ENCODE measurements at regions not wholly inside any gene's neighbourhood (a gene's known extent, or its start where the extent isn't known, plus 50 kb on each side); places are given as distances from the start of the nearest gene placed in this dataset.
"Not testable (repeated sequence)": the region's sequence is repeated elsewhere in the genome, so short reads cannot be mapped to it uniquely, and the experiment has no call there.

DNA sequence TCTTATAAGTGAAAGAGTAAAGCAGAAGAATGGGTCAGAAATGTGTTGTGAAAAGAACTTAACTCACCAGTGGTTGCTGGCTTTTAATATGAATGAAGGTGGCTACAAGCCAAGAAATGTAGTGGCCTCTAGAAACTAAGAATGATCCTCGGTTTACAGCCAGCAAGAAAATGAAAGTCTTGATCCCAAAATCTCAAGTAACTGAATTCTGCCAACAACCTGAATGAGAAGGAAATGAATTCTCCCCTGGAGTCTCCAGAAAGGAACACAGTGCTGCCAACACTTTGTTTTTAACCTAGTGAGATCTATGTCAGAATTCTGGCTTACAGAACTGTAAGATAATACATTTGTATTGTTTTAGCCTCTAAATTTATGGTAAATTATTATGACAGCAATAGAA is 193.0 kb downstream of the FZD1 start:
- DNase-seq (ENCODE audit: low read depth): no peak

DNA sequence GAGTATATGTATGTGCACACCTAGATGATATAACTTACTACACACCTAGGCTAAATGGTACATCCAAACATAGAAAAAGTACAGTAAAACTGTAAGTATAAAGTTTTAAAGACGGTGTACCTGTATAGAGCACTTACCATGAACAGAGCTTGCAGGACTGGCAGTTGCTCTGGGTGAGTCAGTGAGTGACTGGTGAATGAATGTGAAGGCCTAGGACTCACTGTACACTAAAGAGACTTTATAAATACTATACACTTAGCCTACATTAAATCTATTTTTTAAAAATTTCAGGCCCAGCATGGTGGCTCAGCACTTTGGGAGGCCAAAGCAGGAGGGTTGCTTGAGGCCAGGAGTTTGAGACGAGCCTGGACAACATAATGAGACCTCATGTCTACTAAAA is 195.3 kb downstream of the FZD1 start:
- no peak for DNase-seq (ENCODE audit: low read depth)

DNA sequence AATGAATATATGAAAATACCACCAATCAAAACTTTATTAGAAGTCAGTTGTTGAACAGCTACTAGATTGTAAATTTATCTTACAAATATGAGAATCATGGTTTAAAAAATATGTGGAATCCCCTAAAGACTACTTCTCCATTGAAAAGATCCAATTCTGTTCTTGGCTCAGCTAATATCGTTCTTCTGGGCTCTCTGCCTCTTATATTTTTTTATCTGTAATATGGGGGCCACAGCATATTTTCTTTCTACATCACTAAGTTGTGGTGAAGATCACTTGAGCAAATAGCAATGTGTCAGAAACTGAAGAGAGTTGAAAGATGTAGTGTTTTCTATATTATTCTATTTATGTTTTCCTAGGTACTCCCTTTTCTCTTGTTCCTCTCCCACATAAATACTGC is 198.1 kb downstream of the FZD1 start:
- no peak for DNase-seq (ENCODE audit: low read depth)

DNA sequence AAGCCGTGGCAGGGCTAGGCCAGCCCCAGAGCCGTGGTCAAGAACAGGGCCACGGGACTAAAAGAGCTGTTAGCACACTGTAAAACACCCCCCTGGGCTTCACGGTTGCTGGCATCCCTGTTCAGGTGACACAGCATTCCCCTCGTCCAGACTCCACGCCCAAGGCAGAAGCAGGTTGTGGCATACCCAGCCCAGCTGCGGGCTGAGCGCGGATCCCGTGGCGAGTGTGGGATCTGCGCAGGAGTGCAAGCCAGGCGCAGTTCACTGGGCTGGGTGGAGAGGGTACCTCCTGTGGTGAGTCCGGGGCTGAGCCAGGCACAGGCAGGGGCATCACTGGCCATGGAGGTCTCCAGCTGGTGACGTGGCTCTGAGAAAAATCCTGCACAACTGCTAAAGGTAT is 199.1 kb downstream of the FZD1 start:
- DNase-seq (ENCODE audit: low read depth): no peak

DNA sequence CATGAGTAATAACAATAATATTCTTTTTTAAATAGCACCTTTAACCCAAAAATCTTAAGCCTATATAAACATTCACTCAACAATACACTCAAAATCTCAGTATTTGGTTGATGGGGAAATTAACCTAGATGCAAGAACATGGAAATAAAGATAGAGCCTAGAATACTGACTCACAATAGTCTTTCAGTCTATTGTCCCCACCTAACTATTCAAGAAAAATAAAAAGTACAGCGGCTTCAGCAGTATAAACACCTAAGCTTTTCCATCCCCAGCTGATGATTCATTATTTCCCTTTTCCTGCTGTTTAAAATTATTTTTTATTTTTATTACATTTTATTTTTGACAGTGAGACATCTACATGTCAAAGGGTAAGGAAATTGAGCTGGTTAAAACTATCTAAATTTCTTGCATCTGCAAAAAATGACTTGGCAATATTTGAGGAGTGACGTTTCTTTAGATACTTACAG is 201.4 kb downstream of the FZD1 start:
- no peak for DNase-seq (ENCODE audit: low read depth)

DNA sequence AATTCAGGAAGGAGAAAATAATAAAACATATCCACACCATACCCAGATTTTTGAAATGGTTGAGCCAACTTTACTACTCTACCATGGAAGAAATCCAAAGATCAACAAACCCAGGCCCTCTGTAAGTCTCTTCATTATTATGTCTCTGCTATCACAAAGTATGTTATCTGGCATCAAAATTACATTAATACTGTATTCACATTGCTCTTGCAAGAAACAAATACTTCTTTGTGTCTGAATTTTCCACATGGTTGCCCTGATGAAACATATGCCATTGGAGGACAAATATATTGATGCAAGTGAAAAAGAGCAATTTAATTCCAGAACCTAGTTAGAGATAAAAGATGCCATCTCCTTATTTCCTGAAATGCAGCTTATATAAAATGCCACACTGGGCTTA is 204.0 kb downstream of the FZD1 start:
- no peak for DNase-seq (ENCODE audit: low read depth)

DNA sequence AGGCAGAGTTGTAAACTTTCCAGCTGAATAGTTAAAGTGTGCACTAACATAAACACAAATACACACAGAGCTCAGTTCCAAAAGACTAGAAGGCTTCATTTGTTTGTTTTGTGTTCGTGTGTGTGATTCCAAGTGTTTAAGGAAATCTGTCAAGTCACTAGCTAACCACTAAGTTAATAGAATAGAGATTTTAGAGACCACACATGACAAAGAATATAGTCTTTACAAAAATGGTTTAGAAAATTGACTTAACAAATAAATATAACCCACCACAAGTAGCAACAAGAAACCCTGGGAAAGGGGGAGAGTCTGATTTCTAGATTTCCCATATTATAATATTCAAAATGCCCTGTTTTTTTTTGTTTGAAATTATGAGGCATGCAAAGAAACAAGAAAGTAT is 209.4 kb downstream of the FZD1 start:
- no peak for DNase-seq (ENCODE audit: low read depth)

DNA sequence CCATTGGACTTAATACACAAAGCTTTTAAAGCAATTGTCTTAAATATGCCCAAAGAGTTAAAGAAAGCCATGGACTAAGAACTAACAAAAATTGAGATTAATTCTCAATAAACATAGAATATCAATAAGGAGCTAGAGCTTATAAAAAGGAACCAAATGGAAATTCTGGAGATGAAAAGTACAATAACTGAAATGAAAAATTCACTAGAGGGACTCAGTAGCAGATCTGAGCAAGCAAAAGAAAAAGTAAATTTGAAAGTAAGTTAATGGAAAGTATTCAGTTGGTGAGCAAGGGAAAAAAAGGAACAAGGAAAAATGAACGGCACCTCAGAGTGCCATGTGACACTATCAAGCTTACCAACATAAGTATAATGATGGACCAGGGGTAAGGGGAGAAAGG is 209.8 kb downstream of the FZD1 start:
- no peak for DNase-seq (ENCODE audit: low read depth)

DNA sequence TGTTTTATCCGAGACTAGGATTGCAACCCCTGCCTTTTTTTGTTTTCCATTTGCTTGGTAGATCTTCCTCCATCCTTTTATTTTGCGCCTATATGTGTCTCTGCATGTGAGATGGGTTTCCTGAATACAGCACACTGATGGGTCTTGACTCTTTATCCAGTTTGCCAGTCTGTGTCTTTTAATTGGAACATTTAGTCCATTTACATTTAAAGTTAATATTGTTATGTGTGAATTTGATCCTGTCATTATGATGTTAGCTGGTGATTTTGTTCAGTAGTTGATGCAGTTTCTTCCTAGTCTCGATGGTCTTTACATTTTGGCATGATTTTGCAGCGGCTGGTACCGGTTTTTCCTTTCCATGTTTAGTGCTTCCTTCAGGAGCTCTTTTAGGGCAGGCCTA is 216.2 kb downstream of the FZD1 start:
- DNase-seq (ENCODE audit: low read depth): not testable (repeated sequence)

DNA sequence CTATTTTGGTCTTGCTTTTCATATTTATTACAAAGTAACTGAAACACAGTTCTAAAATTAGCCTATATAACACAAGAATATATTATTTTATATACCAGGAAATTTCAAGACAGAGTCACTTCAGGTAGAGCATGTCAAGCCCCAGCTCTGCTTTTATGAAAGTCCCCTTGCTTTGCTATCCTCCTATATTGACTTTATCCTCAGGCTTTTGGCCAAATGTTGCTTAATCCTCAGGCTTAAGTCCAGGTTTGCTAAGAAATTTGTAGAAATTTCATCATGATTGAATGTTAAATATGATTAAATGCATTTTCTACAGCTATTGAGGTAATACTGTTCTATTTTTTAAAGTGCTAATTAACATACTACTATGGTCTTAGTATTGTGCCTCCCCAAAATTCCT is 227.6 kb downstream of the FZD1 start:
- DNase-seq (ENCODE audit: low read depth): no peak

DNA sequence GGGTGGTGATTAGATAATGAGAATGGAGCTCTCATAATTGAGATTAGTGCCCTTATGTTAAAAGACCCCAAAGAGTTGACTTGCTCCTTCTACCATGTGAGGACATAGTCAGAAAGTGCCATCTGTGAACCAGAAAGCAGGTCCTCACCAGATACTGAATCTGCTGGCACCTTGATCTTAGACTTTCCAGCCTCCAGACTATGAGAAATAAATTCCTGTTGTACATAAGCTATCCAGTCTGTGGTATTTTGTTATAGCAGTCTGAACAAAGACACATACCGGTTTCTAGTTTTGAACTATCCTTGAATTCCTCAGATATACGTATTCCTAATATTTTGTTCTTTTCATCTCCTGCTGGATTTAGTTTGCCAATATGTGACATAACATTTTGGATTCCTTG is 228.1 kb downstream of the FZD1 start:
- DNase-seq (ENCODE audit: low read depth): no peak

DNA sequence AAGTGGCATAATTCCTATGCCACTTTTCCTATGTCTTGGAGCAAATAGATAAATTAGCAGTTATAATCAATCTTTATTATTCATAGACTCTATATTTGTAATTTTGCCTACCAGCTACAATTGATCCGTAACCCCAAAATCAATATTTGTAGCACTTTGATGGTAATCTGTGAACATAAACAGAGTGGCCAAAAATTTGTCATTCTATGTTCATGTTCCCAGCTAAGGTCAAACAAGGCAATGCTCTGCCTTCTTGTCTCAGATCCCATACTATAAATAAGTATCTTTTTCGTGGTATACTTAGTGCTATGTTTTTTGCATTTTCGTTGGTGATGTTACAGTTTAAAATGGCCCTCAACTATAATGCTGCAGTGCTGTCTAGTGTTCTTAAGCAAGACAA is 228.5 kb downstream of the FZD1 start:
- no peak for DNase-seq (ENCODE audit: low read depth)

DNA sequence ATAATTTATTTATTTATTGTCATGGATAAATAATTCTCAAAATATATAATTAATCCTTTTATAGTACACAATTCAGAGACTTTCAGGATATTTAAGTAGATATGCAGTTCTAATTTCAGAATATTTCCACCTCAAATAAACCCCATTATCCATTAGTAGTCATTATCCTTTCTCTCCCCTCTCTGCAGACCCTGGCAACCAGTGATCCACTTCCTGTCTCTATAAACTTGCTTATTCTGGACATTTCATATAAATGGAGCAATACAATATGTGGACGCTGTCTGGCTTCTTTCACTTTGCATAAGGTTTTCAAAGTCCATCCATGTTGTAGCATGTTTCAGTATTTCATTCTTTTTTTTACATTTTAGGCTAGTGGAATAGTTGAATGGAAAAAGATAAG is 230.2 kb downstream of the FZD1 start:
- DNase-seq (ENCODE audit: low read depth): no peak

DNA sequence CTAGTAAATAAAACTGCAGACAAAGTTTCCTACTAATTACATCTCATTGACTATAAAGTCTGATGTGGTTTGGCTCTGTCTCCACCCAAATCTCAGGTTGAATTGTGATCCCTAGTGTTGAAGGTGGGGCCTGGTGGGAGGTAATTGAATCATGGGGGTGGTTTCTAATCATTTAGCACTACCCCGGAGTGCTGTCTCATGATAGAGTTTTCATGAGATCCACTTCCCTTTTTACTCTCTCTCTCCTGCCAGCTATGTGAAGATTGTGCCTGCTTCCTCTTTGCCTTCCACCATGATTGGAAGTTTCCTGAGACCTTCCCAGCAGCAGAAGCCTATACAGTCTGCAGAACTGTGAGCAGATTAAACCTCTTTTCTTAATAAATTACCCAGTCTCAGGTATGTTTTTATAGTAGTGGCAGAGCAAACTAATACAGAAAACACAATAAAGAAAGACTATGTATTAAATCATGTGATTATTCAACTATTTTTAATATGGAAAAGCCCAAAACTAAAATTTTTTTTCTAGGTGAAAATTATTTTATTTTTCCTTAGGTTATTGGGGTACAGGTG is 232.1 kb downstream of the FZD1 start:
- no peak for DNase-seq (ENCODE audit: low read depth)

DNA sequence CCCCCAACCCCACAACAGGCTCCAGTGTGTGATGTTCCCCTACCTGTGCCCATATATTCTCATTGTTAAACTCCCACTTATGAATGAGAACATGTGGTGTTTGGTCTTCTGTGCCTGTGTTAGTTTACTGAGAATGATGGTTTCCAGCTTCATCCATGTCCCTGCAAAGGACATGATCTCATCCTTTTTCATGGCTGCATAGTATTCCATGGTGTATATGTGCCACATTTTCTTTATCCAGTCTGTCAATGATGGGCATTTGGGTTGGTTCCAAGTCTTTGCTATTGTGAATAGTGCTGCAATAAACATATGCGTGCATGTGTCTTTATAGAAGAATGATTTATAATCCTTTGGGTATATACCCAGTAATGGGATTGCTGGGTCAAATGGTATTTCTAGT is 233.0 kb downstream of the FZD1 start:
- DNase-seq (ENCODE audit: low read depth): not testable (repeated sequence)

DNA sequence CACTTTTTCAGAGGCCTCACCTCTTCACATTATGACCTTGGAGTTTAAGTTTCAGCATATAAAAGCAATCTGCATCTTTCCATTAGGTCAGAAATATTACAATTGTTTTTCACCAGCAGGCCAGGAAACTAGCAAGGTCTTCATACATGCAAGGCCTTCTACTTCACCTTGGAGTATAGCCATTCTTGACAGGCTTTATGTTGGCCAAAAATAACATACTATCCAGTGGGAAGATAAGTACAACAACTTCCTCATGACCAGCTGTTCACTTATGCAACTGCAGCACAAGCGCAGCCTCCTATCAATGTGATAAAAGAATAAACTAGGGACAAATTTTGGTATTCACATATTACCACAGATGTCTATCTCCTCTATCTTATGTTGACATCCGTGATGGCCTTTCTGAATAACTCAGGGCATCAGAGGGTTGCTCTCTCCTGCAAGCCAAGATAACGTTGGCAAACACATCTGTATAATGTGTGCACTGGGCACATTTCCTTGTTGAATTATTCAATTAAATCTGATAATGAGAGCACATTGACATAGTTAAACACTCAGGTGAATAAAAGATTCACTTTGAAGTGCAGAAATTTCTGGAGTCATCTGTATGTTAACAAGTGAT is 239.8 kb downstream of the FZD1 start:
- DNase-seq (ENCODE audit: low read depth): no peak

DNA sequence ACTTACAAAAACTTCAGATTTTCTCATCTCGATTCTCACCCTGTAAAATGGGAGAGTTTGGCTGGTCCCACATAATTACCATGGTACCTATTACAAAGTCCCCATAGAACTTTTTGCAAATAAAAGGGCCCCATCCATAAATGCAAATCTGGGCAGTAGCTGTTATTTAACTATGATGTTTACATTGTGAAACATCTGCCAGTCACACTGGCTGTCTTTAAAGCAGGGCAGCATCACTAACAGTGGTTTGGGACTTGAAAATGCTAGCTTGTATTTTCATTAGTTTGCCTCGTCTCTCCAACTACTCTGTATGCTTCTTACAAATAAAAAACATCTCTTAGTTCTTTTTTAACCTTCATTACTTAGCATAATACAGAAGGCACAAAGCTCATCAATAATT is 240.7 kb downstream of the FZD1 start:
- no peak for DNase-seq (ENCODE audit: low read depth)

DNA sequence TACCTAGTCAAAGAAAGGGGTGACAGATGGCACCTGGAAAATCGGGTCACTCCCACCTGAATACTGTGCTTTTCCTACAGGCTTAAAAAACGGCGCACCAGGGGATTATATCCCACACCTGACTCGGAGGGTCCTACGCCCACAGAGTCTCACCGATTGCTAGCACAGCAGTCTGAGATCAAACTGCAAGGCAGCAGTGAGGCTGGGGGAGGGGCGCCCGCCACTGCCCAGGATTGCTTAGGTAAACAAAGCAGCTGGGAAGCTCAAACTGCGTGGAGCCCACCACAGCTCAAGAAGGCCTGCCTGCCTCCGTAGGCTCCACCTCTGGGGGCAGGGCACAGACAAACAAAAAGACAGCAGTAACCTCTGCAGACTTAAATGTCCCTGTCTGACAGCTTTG is 242.7 kb downstream of the FZD1 start:
- not testable (repeated sequence) for DNase-seq (ENCODE audit: low read depth)

DNA sequence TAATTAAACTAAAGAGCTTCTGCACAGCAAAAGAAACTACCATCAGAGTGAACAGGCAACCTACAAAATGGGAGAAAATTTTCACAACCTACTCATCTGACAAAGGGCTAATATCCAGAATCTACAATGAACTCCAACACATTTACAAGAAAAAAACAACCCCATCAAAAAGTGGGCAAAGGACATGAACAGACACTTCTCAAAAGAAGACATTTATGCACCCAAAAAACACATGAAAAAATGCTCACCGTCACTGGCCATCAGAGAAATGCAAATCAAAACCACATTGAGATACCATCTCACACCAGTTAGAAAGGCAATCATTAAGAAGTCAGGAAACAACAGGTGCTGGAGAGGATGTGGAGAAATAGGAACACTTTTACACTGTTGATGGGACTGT is 247.6 kb downstream of the FZD1 start:
- DNase-seq (ENCODE audit: low read depth): not testable (repeated sequence)

DNA sequence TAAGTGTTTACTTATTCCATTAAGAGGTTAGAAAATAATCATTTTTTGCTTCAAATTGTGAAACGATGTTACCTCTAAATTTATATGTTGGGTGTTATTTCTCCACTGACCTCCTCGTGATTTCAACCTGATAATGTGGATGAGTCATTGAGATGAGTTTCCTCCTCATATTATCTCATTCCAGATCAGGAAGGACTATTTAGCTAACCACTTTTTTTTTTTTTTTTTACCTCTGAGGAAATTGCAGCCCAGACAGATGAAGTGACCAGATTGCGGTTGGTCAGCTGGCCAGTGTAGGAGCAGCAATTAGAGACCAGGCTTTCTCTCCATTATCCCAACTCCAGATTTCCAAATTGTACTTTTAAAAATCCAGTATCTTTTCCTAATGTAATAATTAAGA is 248.7 kb downstream of the FZD1 start:
- DNase-seq (ENCODE audit: low read depth): peak; percentile 3

DNA sequence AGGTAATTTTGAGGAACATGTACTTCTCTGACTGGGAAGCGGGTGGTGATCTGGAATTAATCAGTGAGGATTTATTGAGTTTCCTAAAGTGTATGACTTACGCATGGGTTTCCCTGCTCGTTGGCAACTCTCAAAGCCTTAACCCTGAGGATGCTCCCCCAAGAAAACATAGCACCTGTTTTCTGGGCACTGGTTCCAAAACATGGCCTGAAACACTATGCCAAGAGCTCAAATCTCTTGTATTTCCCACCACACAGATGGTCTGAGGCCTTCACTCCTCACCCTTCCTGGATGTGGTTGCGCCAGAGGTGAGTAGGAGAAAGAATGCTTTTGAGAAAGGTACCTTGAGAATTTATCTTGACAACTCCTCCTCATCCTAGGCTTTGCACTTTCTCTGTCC is 250.4 kb downstream of the FZD1 start:
- no peak for DNase-seq (ENCODE audit: low read depth)

DNA sequence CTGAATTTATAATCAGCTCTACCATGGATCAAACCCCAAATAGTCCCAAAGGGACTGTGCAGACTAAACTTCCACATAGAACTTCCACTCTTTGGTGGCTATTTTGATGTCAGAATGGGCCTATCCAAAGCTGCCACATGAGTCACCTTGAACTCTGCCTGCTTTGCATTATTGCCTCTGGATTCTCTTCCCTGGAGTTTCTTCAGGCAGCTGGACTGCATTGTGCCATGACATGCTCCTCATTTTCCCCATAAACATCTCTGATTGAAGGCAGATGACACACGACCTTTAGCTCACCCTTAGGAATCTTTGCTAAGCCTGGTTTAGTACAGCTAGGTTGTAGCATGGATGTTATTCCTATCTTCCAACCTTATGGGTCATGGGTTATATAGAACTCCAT is 251.7 kb downstream of the FZD1 start:
- DNase-seq (ENCODE audit: low read depth): no peak

DNA sequence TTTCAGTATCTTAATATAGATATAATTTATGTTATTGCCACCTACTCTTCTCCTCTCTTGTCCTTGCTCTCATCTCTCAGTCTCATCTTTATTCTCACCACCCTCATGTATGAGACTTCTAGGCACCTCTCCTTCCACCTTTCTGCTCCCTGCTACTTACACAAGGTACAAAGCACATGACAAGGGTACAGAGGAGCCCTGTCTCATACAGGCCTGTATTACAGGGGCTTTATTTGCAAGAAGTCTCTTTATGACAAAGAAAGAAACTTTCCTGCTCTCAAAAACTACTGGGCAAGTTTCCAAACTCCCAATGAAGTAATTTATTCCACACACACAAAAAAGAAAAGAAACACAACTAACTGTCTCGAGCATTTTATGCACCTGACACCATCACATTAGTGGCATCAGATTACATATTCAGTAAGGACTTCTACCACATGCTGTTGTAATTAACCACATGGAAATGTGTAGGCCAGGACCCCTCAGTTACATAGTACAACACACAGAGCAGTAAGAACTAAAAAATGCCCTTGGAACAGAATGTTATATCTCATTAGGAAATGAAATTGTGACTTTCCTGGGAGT is 253.1 kb downstream of the FZD1 start:
- DNase-seq (ENCODE audit: low read depth): no peak

DNA sequence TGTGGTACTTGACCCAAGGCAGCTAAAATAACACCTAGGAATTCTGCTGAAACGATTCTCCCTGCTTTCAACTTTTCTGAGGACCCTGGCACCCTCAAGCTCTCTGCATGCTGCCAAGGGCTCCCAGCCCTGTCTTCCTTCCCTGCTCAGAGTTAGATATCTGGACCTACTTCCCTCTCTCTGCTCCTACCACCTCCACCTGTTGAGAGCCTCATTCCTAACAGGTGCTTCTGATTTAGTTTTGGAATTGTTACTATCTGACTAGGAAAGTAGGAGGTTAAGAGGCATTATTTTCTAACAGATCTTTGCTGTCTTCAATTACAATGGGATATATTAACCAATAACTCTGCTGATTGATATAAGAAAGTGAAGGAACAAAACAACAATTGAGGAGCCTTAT is 253.8 kb downstream of the FZD1 start:
- DNase-seq (ENCODE audit: low read depth): no peak

All from EH (cell line).